ENCODE measurements at regions not wholly inside any gene's neighbourhood (a gene's known extent, or its start where the extent isn't known, plus 50 kb on each side); places are given as distances from the start of the nearest gene placed in this dataset.
A peak's percentile ranks its signal among the peaks of the same experiment; 100 is the strongest.

DNA sequence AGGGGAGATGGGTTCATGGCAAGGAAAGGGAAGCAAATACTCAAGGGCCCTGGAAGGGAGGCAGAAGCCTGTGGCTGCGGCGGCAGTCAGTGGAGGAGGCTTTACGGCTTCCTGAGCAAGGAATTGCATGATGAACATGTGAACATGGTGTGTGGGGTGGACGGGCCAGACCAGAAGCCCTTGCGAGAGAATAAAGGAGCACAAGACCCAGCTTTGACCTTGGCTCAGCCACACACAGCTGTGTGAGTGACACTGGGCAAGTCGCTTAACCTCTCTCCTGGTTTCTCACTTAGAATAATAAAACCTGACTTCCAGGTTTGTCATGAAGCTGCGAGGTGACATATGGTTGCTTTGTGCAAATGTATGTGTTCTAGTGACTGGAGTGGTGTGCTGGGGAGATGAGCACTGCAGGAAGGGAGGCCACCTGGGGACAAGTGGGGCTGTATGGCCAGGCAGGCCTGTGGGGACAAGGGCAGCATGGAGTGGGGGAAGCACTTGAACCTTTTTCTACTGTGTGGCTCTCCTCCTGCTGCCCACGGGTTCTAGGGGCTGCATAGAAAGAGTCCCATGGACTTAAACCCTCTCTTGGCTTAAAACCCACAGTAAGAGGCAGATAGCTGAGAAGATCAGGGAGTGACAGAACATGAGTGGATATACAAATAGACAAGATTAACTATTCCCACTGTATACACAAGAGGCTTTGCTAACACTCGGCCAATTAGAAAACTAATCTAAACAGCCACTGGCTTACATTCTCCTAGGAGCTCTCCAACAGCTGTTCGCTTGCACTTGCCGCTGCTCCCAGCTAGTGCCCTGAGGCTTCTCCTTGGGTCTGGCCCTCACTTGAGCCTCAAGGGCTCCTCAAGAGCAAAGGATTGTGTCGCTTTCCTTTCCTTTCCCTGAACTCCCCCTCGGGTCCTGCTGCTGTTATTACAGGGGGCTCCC lies 67.3 kb upstream of the CDON start:
- intact Hi-C loops (cut with DNase I; ENCODE audit: low total_unique reads) = no loop called here
- H3K27ac ChIP-seq = no peak overlapping the region

DNA sequence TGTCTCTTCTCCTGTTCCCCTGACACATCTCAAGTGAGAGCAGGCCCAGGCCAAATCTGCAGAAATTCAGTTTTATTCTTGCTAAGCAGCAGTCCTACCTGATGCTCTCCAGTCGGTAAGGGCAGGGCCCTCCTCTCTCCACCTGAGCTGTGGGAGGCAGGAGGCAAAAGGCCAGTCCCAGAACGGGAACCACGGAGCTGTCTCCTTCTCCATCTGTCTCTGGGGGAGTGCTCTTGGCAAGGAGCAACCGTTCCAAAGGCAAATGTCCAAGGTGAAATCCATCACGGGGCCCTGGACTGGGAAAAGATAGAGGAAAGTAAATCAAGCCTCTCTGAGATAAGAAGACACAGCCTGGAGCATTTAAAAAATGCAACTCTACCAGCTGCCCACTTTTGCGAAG lies 65.2 kb upstream of the CDON start:
- in situ Hi-C loops (cut with MboI; ENCODE audit: low sequenced_read_pairs in 4 of 4) = loop anchor here in 1 of 4 donors (25.0 kb wide), 1 partner anchor 359 kb away; no protein-coding TSS in a partner anchor

More for the DNA sequence above, 67.3 kb upstream of the CDON start:
- no peak overlapping the region for H3K4me3 ChIP-seq
- H3K9me3 ChIP-seq = no peaks in the 10 kb centered on the region
- in situ Hi-C loops (cut with MboI; ENCODE audit: low sequenced_read_pairs in 4 of 4) = loop anchor here in 1 of 4 donors (25.0 kb wide), 1 partner anchor 357 kb away; no protein-coding TSS in a partner anchor
- DNase-seq (no peak), ATAC-seq (no peak)
- no peaks in the 10 kb centered on the region for H3K36me3 ChIP-seq
- TF ChIP-seq POLR2A (IDR thresholded peaks at IDR 0.05) = no peak
- TF ChIP-seq, protein P1, sequence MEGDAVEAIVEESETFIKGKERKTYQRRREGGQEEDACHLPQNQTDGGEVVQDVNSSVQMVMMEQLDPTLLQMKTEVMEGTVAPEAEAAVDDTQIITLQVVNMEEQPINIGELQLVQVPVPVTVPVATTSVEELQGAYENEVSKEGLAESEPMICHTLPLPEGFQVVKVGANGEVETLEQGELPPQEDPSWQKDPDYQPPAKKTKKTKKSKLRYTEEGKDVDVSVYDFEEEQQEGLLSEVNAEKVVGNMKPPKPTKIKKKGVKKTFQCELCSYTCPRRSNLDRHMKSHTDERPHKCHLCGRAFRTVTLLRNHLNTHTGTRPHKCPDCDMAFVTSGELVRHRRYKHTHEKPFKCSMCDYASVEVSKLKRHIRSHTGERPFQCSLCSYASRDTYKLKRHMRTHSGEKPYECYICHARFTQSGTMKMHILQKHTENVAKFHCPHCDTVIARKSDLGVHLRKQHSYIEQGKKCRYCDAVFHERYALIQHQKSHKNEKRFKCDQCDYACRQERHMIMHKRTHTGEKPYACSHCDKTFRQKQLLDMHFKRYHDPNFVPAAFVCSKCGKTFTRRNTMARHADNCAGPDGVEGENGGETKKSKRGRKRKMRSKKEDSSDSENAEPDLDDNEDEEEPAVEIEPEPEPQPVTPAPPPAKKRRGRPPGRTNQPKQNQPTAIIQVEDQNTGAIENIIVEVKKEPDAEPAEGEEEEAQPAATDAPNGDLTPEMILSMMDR (IDR thresholded peaks at IDR 0.05 in 4 of 5, conservative IDR thresholded peaks at IDR 0.05 in 1 of 5) = no peak
- no peaks in the 10 kb centered on the region for H3K27me3 ChIP-seq
- no peaks in the 10 kb centered on the region for H3K4me1 ChIP-seq

DNA sequence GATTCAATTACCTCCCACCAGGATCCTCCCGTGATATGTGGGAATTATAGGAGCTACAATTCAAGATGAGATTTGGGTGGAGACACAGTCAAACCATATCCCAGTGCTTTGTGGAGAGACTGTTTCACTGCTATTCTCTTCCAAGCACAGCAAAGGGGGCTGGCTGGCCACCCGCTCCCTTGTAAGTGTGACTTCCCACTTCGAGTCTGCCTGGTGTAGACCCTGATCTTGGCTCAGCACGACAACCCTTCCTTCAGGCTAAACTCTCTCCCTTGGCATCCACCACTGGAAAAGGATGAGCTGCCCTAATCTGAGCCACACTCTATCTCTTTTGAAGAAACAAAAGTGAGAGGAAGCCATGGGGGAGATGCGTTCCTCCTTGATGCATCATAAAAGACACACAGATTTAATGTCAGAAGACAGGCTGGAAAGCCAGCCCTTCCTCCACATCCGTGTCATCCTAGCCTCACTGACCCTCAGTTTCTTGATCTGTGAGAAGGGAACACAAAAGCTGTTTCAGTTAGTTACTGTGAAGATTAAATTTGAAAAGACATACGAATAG lies 64.7 kb upstream of the CDON start:
- DNase-seq (no peak), ATAC-seq (no peak)
- H3K36me3 ChIP-seq = no peaks in the 10 kb centered on the region
- no peaks in the 10 kb centered on the region for H3K27me3 ChIP-seq
- H3K4me1 ChIP-seq = no peaks in the 10 kb centered on the region
- H3K27ac ChIP-seq = no peak overlapping the region
- TF ChIP-seq POLR2A (IDR thresholded peaks at IDR 0.05) = no peak
- TF ChIP-seq, protein P1 (IDR thresholded peaks at IDR 0.05 in 4 of 5, conservative IDR thresholded peaks at IDR 0.05 in 1 of 5) = no peak
- intact Hi-C loops (cut with DNase I; ENCODE audit: low total_unique reads) = no loop called here
- in situ Hi-C loops (cut with MboI; ENCODE audit: low sequenced_read_pairs in 4 of 4) = loop anchor here in 1 of 4 donors (25.0 kb wide), 1 partner anchor 360 kb away; no protein-coding TSS in a partner anchor
- no peak overlapping the region for H3K4me3 ChIP-seq
- H3K9me3 ChIP-seq = no peaks in the 10 kb centered on the region

More for the DNA sequence above, 65.2 kb upstream of the CDON start:
- no peaks in the 10 kb centered on the region for H3K4me1 ChIP-seq
- H3K4me3 ChIP-seq = no peak overlapping the region
- TF ChIP-seq, protein P1 (IDR thresholded peaks at IDR 0.05 in 4 of 5, conservative IDR thresholded peaks at IDR 0.05 in 1 of 5) = no peak
- TF ChIP-seq POLR2A (IDR thresholded peaks at IDR 0.05) = no peak
- H3K9me3 ChIP-seq = no peaks in the 10 kb centered on the region
- no peaks in the 10 kb centered on the region for H3K27me3 ChIP-seq
- intact Hi-C loops (cut with DNase I; ENCODE audit: low total_unique reads) = no loop called here
- no peak for DNase-seq
- no peak overlapping the region for H3K27ac ChIP-seq
- no peak for ATAC-seq
- no peaks in the 10 kb centered on the region for H3K36me3 ChIP-seq

DNA sequence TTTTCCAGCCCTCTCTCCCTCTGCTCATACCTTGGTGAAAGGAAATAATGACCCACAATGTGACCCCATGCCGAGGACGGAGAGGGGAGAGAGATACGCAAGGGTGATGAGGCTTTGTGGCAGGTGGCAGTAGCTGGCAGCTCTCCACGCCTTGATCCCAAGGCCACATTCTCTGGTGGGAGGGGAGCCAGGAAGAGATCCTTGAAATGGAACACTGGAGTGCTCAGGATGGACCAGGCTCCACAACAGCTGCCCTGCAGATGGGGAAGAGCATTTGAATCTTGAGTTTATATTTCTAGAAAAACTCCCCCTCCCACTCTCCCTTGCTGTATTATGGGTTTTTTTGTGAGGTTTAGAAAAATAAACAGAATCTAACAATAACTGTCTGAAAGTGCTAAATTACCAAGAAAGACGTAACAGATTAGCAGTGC lies 61.6 kb upstream of the CDON start:
- intact Hi-C loops (cut with DNase I; ENCODE audit: low total_unique reads) (no loop called here), in situ Hi-C loops (cut with MboI; ENCODE audit: low sequenced_read_pairs in 4 of 4) (no loop called here)
- Histone ChIP-seq H3K27me3 (no peaks in the 10 kb centered on the region), H3K4me3 (no peak overlapping the region), H3K36me3 (no peaks in the 10 kb centered on the region), H3K27ac (no peak overlapping the region), H3K4me1 (no peaks in the 10 kb centered on the region), H3K9me3 (no peaks in the 10 kb centered on the region)
- DNase-seq (no peak), ATAC-seq (peak in 1 of 2 donors; percentile 62)
- TF ChIP-seq, protein P1 (IDR thresholded peaks at IDR 0.05 in 4 of 5, conservative IDR thresholded peaks at IDR 0.05 in 1 of 5) = no peak
- TF ChIP-seq POLR2A (IDR thresholded peaks at IDR 0.05) = no peak

All from gastrocnemius medialis (tissue), 4 donors.